OCI-LY7 (cell line): ENCODE measurements at regions not wholly inside any gene's neighbourhood (a gene's known extent, or its start where the extent isn't known, plus 50 kb on each side); places are given as distances from the start of the nearest gene placed in this dataset.
"Not testable (repeated sequence)": the region's sequence is repeated elsewhere in the genome, so short reads cannot be mapped to it uniquely, and the experiment has no call there.

Source experiments
- BruUV-seq: library from RNA; stranded (reverse); fragments of 400-500 nt; replicated peaks from 2 replicates; lab custom pipeline; 2021; lab: Mats Ljungman, UMichigan
- CTCF ChIA-PET: fragments of 300-600 bp; sonication (Branson Sonifier 250); formaldehyde crosslinking; loops from one replicate; lab custom pipeline; 2022; ENCODE audit warnings: antibody characterized with exemption; ENCODE audit not compliant: unreplicated experiment; lab: Charles Lee
- POLR2A ChIA-PET: fragments of 300-600 bp; sonication (Branson Sonifier 250); formaldehyde crosslinking; loops from one replicate; lab custom pipeline; 2022; ENCODE audit warnings: antibody characterized with exemption; lab: Charles Lee
- DNase-seq: peaks from one replicate; pipeline ENCODE4 v3.0.0-alpha.2; 2015; ENCODE audit warnings: low spot score
- H2AFZ ChIP-seq: fragments of 200-600 bp; sonication (generic), shearing (Covaris generic); 2 replicates; pipeline ENCODE4 v1.6.1; 2014; ENCODE audit warnings: mild to moderate bottlenecking, antibody characterized with exemption, low read length, moderate library complexity
- H3K27ac ChIP-seq: fragments of 200-600 bp; sonication (generic); 2 replicates; pipeline ENCODE4 v1.5.1; 2014; ENCODE audit warnings: mixed run types, low read depth, mild to moderate bottlenecking, moderate library complexity, low read length, inconsistent platforms; ENCODE audit not compliant: poor library complexity, severe bottlenecking
- H3K36me3 ChIP-seq: fragments of 200-600 bp; sonication (generic); 2 replicates; pipeline ENCODE4 v1.6.1; 2014; ENCODE audit warnings: mild to moderate bottlenecking, antibody characterized with exemption, low read length, moderate library complexity, mixed read lengths; ENCODE audit not compliant: insufficient read depth
- H3K4me1 ChIP-seq: fragments of 200-600 bp; sonication (generic); 2 replicates; pipeline ENCODE4 v1.5.1; 2014; ENCODE audit warnings: mild to moderate bottlenecking, low read length; ENCODE audit not compliant: insufficient read depth, poor library complexity, severe bottlenecking
- H3K4me2 ChIP-seq: fragments of 200-600 bp; sonication (generic); 2 replicates; pipeline ENCODE4 v1.6.1; 2014; ENCODE audit warnings: mild to moderate bottlenecking, low read length
- H3K4me3 ChIP-seq: fragments of 200-600 bp; sonication (generic); 2 replicates; pipeline ENCODE4 v1.5.1; 2014; ENCODE audit warnings: mild to moderate bottlenecking, low read depth, low read length; ENCODE audit not compliant: poor library complexity, severe bottlenecking
- H3K79me2 ChIP-seq: fragments of 200-600 bp; sonication (generic); 2 replicates; pipeline ENCODE4 v1.6.1; 2016; ENCODE audit warnings: low read depth, mild to moderate bottlenecking, low read length, moderate library complexity, mixed read lengths; ENCODE audit not compliant: insufficient read depth
- H3K9me2 ChIP-seq: fragments of 200-600 bp; sonication (generic); 2 replicates; pipeline ENCODE4 v1.6.1; 2016; ENCODE audit warnings: mild to moderate bottlenecking, low read length, mixed read lengths; ENCODE audit not compliant: insufficient read depth
- H3K9me3 ChIP-seq: fragments of 200-600 bp; sonication (generic); 2 replicates; pipeline ENCODE4 v1.6.1; 2014; ENCODE audit warnings: mild to moderate bottlenecking, mixed run types, low read length, mixed read lengths
- H4K20me1 ChIP-seq: fragments of 200-600 bp; sonication (generic); 2 replicates; pipeline ENCODE4 v1.6.1; 2014; ENCODE audit warnings: mild to moderate bottlenecking, antibody characterized with exemption, low read length, moderate library complexity, mixed read lengths; ENCODE audit not compliant: insufficient read depth
- EZH2phosphoT487 ChIP-seq: fragments of 200-600 bp; sonication (generic); IDR thresholded peaks from 2 replicates; pipeline ENCODE4 v1.6.1; 2018; ENCODE audit warnings: low read depth, borderline replicate concordance, mild to moderate bottlenecking, mixed run types, antibody characterized with exemption, low read length, moderate library complexity, mixed read lengths
- intact Hi-C: fragments of 100-400 bp; cut with micrococcal nuclease; formaldehyde crosslinking; loops from one replicate; pipeline ENCODE4 v1.10.0; 2022; ENCODE audit not compliant: unreplicated experiment
- TF ChIP-seq, protein P1 (sequence below): fragments of 200-600 bp; sonication (generic); conservative IDR thresholded peaks from 2 replicates; pipeline ENCODE4 v1.5.1; 2014; ENCODE audit warnings: mild to moderate bottlenecking, antibody characterized with exemption, low read length, moderate library complexity, mixed read lengths

DNA sequence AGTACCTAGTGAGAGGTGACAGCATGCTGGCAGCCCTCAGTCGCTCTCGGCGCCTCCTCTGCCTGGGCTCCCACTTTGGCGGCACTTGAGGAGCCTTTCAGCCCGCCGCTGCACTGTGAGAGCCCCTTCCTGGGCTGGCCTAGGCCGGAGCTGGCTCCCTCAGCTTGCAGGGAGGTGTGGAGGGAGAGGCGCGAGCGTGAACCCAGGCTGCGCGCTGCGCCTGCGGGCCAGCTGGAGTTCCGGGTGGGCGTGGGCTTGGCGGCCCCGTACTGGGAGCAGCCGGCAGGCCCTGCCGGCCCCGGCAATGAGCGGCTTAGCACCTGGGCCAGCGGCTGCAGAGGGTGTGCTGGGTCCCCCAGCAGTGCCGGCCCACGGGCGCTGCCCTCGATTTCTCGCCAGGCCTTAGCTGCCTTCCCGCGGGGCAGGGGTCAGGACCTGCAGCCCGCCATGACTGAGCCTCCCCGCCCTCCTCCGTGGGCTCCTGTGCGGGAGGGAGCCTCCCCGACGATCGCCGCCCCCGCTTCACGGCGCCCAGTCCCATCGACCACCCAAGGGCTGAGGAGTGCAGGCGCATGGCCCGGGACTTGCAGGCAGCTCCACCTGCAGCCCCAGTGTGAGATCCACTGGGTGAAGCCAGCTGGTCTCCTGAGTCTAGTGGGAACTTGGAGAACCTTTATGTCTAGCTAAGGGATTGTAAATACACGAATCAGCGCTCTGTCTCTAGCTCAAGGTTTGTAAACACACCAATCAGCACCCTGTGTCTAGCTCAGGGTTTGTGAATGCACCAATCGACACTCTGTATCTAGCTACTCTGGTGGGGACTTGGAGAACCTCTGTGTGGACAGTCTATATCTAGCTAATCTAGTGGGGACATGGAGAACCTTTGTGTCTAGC lies 1579.2 kb downstream of the SI start:
- H4K20me1 ChIP-seq, H3K4me2 ChIP-seq, H3K4me3 ChIP-seq, intact Hi-C loops, POLR2A ChIA-PET, H3K27ac ChIP-seq, H2AFZ ChIP-seq, H3K9me3 ChIP-seq, DNase-seq, H3K4me1 ChIP-seq, H3K79me2 ChIP-seq, BruUV-seq, H3K9me2 ChIP-seq, CTCF ChIA-PET, H3K36me3 ChIP-seq: not testable (repeated sequence)

DNA sequence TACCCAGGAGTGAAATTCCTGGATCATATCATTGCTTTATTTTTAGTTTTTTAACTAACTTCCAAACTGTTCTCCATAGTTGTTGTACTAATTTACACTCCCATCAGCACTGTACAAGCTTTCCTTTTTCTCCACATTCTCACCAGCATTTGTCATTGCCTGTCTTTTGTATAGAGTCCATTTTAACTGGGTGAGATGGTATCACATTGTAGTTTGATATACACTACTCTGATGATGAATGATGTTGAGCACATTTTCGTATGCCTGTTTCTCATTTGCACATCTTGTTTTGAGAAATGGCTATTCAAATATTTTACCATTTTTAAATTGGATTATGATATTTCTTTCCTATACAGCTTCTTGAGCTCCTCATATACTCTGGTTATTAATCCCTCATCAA lies 1586.6 kb downstream of the SI start:
- DNase-seq = no peak
- POLR2A ChIA-PET = no interaction called here
- no peak overlapping the region for H3K27ac ChIP-seq
- CTCF ChIA-PET = no interaction called here
- H3K79me2 ChIP-seq = no peaks in the 10 kb centered on the region
- H3K4me3 ChIP-seq = no peak overlapping the region
- BruUV-seq = no TSS peak
- no peak for TF ChIP-seq EZH2phosphoT487
- TF ChIP-seq, protein P1, sequence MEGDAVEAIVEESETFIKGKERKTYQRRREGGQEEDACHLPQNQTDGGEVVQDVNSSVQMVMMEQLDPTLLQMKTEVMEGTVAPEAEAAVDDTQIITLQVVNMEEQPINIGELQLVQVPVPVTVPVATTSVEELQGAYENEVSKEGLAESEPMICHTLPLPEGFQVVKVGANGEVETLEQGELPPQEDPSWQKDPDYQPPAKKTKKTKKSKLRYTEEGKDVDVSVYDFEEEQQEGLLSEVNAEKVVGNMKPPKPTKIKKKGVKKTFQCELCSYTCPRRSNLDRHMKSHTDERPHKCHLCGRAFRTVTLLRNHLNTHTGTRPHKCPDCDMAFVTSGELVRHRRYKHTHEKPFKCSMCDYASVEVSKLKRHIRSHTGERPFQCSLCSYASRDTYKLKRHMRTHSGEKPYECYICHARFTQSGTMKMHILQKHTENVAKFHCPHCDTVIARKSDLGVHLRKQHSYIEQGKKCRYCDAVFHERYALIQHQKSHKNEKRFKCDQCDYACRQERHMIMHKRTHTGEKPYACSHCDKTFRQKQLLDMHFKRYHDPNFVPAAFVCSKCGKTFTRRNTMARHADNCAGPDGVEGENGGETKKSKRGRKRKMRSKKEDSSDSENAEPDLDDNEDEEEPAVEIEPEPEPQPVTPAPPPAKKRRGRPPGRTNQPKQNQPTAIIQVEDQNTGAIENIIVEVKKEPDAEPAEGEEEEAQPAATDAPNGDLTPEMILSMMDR = no peak
- no peak overlapping the region for H2AFZ ChIP-seq
- no peaks in the 10 kb centered on the region for H3K4me1 ChIP-seq
- H3K36me3 ChIP-seq = no peaks in the 10 kb centered on the region
- H3K9me2 ChIP-seq = no peaks in the 10 kb centered on the region
- H3K9me3 ChIP-seq = no peaks in the 10 kb centered on the region
- no peak overlapping the region for H3K4me2 ChIP-seq
- H4K20me1 ChIP-seq = no peaks in the 10 kb centered on the region
- intact Hi-C loops = loop anchor here (5.0 kb wide), 1 partner anchor 434 kb away; no protein-coding TSS in a partner anchor

DNA sequence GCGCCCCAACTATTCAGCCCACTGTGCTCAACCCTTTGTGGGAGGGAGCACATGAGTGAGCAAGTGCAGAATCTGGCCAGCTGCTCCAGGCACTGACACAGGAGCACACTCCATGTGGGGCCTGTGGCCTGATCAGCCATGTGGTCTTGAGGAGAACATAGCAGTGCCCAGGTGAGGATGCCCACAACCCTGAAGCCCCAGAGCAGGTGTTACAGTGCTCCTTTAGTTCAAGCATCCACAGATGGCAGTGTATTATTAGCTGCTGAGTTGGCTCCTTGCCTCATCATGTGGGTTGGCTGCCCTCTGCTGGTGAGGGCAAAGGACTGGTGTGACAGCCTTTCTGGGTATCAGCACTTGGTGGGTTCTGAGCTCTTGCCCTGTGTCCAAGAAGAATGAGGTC lies 1588.2 kb downstream of the SI start:
- Histone ChIP-seq H3K4me2 (no peak overlapping the region), H2AFZ (no peak overlapping the region), H3K27ac (no peak overlapping the region), H3K9me3 (0 out of 2 replicates have a peak, but pooled peaks cover 3% of the 10 kb centered on the region), H4K20me1 (no peaks in the 10 kb centered on the region), H3K4me1 (no peaks in the 10 kb centered on the region), H3K4me3 (no peak overlapping the region), H3K79me2 (no peaks in the 10 kb centered on the region), H3K36me3 (no peaks in the 10 kb centered on the region), H3K9me2 (no peaks in the 10 kb centered on the region)
- intact Hi-C loops = loop anchor here (5.0 kb wide), 1 partner anchor 433 kb away; no protein-coding TSS in a partner anchor
- peak; percentile 21 for DNase-seq
- no TSS peak for BruUV-seq
- POLR2A ChIA-PET = no interaction called here
- TF ChIP-seq EZH2phosphoT487 = no peak
- TF ChIP-seq, protein P1 = peak; percentile 68
- CTCF ChIA-PET = no interaction called here
